ENCODE measurements at regions not wholly inside any gene's neighbourhood (a gene's known extent, or its start where the extent isn't known, plus 50 kb on each side); places are given as distances from the start of the nearest gene placed in this dataset.

DNA sequence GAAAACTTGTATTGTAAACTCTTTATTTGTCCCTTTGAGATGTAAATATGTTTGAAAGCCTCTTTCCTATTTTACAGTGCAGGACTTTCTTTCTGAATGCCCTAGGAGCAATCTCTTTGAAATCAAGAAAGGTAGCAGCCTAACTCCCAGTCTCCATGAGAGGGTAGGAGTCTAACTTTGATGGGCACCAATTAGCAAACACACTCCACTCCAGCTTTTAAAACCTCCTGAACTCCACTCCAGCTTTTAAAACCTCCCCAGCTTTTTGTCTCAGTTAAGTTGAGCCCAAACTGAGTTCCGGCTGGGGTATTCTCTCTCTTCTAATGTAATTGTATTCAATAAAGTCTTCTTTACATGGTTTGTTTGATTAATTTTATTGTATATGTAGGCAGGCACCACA, 493.7 kb upstream of the CDH7 start:
- Histone ChIP-seq H3K27ac (ENCODE audit: control insufficient read depth, insufficient read depth, low read length) (no peak overlapping the region), H3K9me1 (ENCODE audit: control insufficient read depth, extremely low read depth, insufficient read depth, low read length) (no peaks in the 10 kb centered on the region), H3K4me1 (ENCODE audit: control insufficient read depth, extremely low read depth, insufficient read depth, low read length) (no peaks in the 10 kb centered on the region), H4K20me1 (ENCODE audit: control insufficient read depth, extremely low read depth, insufficient read depth, low read length) (no peaks in the 10 kb centered on the region), H3K9me3 (ENCODE audit: control insufficient read depth, low read depth, low read length) (no peaks in the 10 kb centered on the region), H2AFZ (ENCODE audit: control insufficient read depth, low read length) (no peak overlapping the region), H3K4me3 (ENCODE audit: control insufficient read depth in 2 of 3, extremely low read depth in 1 of 3, insufficient read depth in 2 of 3, low read depth in 1 of 3, low read length in 3 of 3) (no peak overlapping the region), H3K27me3 (ENCODE audit: control insufficient read depth, extremely low read depth, insufficient read depth, low read length) (no peaks in the 10 kb centered on the region), H3K36me3 (ENCODE audit: control insufficient read depth in 2 of 2, extremely low read depth in 1 of 2, insufficient read depth in 2 of 2, low read length in 2 of 2) (no peaks in the 10 kb centered on the region), H3K79me2 (ENCODE audit: control insufficient read depth, insufficient read depth, low read length) (no peaks in the 10 kb centered on the region), H3K9ac (ENCODE audit: control insufficient read depth, extremely low read depth, insufficient read depth, low read length) (no peak overlapping the region), H3K4me2 (ENCODE audit: control insufficient read depth, extremely low read depth, insufficient read depth, low read depth, low read length) (no peak overlapping the region)
- DNase-seq (ENCODE audit: low read depth, low spot score) (no peak), FAIRE-seq (no peak)
- no peak for TF ChIP-seq EZH2 (IDR thresholded peaks at IDR 0.05; ENCODE audit: low read length)
- TF ChIP-seq, protein P1, sequence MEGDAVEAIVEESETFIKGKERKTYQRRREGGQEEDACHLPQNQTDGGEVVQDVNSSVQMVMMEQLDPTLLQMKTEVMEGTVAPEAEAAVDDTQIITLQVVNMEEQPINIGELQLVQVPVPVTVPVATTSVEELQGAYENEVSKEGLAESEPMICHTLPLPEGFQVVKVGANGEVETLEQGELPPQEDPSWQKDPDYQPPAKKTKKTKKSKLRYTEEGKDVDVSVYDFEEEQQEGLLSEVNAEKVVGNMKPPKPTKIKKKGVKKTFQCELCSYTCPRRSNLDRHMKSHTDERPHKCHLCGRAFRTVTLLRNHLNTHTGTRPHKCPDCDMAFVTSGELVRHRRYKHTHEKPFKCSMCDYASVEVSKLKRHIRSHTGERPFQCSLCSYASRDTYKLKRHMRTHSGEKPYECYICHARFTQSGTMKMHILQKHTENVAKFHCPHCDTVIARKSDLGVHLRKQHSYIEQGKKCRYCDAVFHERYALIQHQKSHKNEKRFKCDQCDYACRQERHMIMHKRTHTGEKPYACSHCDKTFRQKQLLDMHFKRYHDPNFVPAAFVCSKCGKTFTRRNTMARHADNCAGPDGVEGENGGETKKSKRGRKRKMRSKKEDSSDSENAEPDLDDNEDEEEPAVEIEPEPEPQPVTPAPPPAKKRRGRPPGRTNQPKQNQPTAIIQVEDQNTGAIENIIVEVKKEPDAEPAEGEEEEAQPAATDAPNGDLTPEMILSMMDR (optimal IDR thresholded peaks at IDR 0.05 in 1 of 3, IDR thresholded peaks at IDR 0.05 in 1 of 3, conservative IDR thresholded peaks at IDR 0.05 in 1 of 3; ENCODE audit: extremely low read depth in 1 of 3, insufficient read depth in 2 of 3, low read length in 3 of 3): no peak
- dilution Hi-C loops (cut with MboI; ENCODE audit: extremely low pct_ligation_motif_present, low sequenced_read_pairs): no loop called here

DNA sequence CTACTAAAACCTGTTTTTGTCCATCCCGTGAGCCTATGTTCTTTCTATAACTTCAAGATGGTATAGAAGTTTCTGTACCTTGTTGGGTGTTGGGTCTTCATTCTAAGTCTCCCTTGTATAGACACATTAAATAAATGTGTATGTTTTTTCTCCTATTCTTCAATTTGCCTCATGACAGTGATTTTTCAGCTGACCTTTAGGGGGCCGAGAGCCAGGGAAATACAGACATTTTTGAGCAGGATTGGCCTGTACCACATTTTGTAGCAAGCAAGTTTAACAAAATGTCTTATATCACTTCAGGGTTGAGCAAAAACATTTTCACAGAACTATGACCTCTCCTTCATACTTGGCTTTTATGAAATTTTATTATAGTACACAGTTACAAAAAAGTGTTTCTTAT, 495.4 kb upstream of the CDH7 start:
- Histone ChIP-seq H3K36me3 (ENCODE audit: control insufficient read depth in 2 of 2, extremely low read depth in 1 of 2, insufficient read depth in 2 of 2, low read length in 2 of 2) (no peaks in the 10 kb centered on the region), H3K4me2 (ENCODE audit: control insufficient read depth, extremely low read depth, insufficient read depth, low read depth, low read length) (no peak overlapping the region), H3K9me3 (ENCODE audit: control insufficient read depth, low read depth, low read length) (no peaks in the 10 kb centered on the region), H3K27ac (ENCODE audit: control insufficient read depth, insufficient read depth, low read length) (no peak overlapping the region), H3K79me2 (ENCODE audit: control insufficient read depth, insufficient read depth, low read length) (no peaks in the 10 kb centered on the region), H3K27me3 (ENCODE audit: control insufficient read depth, extremely low read depth, insufficient read depth, low read length) (no peaks in the 10 kb centered on the region), H3K9me1 (ENCODE audit: control insufficient read depth, extremely low read depth, insufficient read depth, low read length) (no peaks in the 10 kb centered on the region), H2AFZ (ENCODE audit: control insufficient read depth, low read length) (no peak overlapping the region), H3K9ac (ENCODE audit: control insufficient read depth, extremely low read depth, insufficient read depth, low read length) (no peak overlapping the region), H3K4me3 (ENCODE audit: control insufficient read depth in 2 of 3, extremely low read depth in 1 of 3, insufficient read depth in 2 of 3, low read depth in 1 of 3, low read length in 3 of 3) (no peak overlapping the region), H4K20me1 (ENCODE audit: control insufficient read depth, extremely low read depth, insufficient read depth, low read length) (no peaks in the 10 kb centered on the region), H3K4me1 (ENCODE audit: control insufficient read depth, extremely low read depth, insufficient read depth, low read length) (no peaks in the 10 kb centered on the region)
- FAIRE-seq (no peak), DNase-seq (ENCODE audit: low read depth, low spot score) (no peak)
- no peak for TF ChIP-seq EZH2 (IDR thresholded peaks at IDR 0.05; ENCODE audit: low read length)
- TF ChIP-seq, protein P1 (optimal IDR thresholded peaks at IDR 0.05 in 1 of 3, IDR thresholded peaks at IDR 0.05 in 1 of 3, conservative IDR thresholded peaks at IDR 0.05 in 1 of 3; ENCODE audit: extremely low read depth in 1 of 3, insufficient read depth in 2 of 3, low read length in 3 of 3): no peak
- dilution Hi-C loops (cut with MboI; ENCODE audit: extremely low pct_ligation_motif_present, low sequenced_read_pairs): no loop called here

Measured in keratinocyte (primary cell).